Adrenal gland (tissue), 9 donors: ENCODE measurements at regions not wholly inside any gene's neighbourhood (a gene's known extent, or its start where the extent isn't known, plus 50 kb on each side); places are given as distances from the start of the nearest gene placed in this dataset.

ENCODE experiments used
- DNase-seq, 7 donors: peaks; one replicate each; pipeline ENCODE4 v3.0.0-alpha.2; 2019 to 2020
- H3K27ac ChIP-seq, 5 donors: fragments of 200-600 bp; sonication (generic) in 4 of 5; 1 replicate in 3 of 5; 2 replicates in 2 of 5; pipeline versions ENCODE4 v1.5.1 to v1.8.0; 2016 to 2020; ENCODE audit warnings: mild to moderate bottlenecking in 1 of 5
- H3K27me3 ChIP-seq: fragments of 200-600 bp; 2 replicates; pipeline ENCODE4 v1.8.0; 2021
- H3K36me3 ChIP-seq, 2 donors: fragments of 200-600 bp; replicated peaks in 1 of 2; 1 replicate in 1 of 2; 2 replicates in 1 of 2; pipeline versions ENCODE4 v1.5.1 to v1.8.0; 2018 to 2022
- H3K4me1 ChIP-seq, 2 donors: fragments of 200-600 bp; replicated peaks in 1 of 2; 1 replicate in 1 of 2; 2 replicates in 1 of 2; pipeline versions ENCODE4 v1.5.1 to v1.8.0; 2018 to 2021
- H3K4me3 ChIP-seq, 4 donors: fragments of 200-600 bp; sonication (generic) in 3 of 4; one replicate each; pipeline ENCODE4 v1.5.1; 2016 to 2018
- H3K9me3 ChIP-seq, 3 donors: fragments of 200-600 bp; sonication (generic) in 1 of 3; replicated peaks in 1 of 3; 1 replicate in 2 of 3; 2 replicates in 1 of 3; pipeline versions ENCODE4 v1.5.1 to v1.8.0; 2016 to 2021
- POLR2A ChIP-seq, 2 donors: fragments of 450-650 bp; IDR thresholded peaks; one replicate each; pipeline ENCODE4 v1.6.1; 2017; ENCODE audit warnings: antibody characterized with exemption in 2 of 2, mild to moderate bottlenecking in 2 of 2, moderate library complexity in 1 of 2
- WGBS, 4 donors: extraction: QIAGEN DNeasy Blood & Tissue Kit in 2 of 4; methylation state at CpG; one replicate each; pipeline versions ENCODE4 v1.1.5 to v1.1.7; 2013 to 2017; 5-methylcytosine and 5-hydroxymethylcytosine counted together
- intact Hi-C, 2 donors: fragments of 100-400 bp; cut with DNase I; formaldehyde crosslinking; loops; one replicate each; pipeline versions ENCODE4 v1.14.1 to v1.15.0; 2022 to 2023
- TF ChIP-seq, protein P1 (sequence below), 6 experiments: fragments of 450-650 bp in 4 of 6; fragments of 200-600 bp in 2 of 6; sonication (generic) in 1 of 6; IDR thresholded peaks; 1 replicate in 5 of 6; 2 replicates in 1 of 6; pipeline versions ENCODE4 v1.5.1 to v1.8.0; 2016 to 2021; ENCODE audit warnings: antibody characterized with exemption in 6 of 6, mild to moderate bottlenecking in 2 of 6, moderate library complexity in 1 of 6
- donor health status: healthy with polysubstance abuse.
- donor health status: Bipolar disorder and iron deficiency.
- donor health status: DM: yes; HTN: yes; CAD: no.
- donor health status: DM: no; HTN: no; CAD: no.
- donor health status: DM: no; HTN: no; CAD: no.

- H3K4me3 ChIP-seq = no peak overlapping the region
- no peak overlapping the region for H3K27ac ChIP-seq
- H3K4me1 ChIP-seq = no peaks in the 10 kb centered on the region
- intact Hi-C loops = no loop called here
- no peaks in the 10 kb centered on the region for H3K36me3 ChIP-seq
- no peaks in the 10 kb centered on the region for H3K27me3 ChIP-seq
- no peaks in the 10 kb centered on the region for H3K9me3 ChIP-seq
- TF ChIP-seq POLR2A (IDR thresholded peaks at IDR 0.05) = no peak
- TF ChIP-seq, protein P1, sequence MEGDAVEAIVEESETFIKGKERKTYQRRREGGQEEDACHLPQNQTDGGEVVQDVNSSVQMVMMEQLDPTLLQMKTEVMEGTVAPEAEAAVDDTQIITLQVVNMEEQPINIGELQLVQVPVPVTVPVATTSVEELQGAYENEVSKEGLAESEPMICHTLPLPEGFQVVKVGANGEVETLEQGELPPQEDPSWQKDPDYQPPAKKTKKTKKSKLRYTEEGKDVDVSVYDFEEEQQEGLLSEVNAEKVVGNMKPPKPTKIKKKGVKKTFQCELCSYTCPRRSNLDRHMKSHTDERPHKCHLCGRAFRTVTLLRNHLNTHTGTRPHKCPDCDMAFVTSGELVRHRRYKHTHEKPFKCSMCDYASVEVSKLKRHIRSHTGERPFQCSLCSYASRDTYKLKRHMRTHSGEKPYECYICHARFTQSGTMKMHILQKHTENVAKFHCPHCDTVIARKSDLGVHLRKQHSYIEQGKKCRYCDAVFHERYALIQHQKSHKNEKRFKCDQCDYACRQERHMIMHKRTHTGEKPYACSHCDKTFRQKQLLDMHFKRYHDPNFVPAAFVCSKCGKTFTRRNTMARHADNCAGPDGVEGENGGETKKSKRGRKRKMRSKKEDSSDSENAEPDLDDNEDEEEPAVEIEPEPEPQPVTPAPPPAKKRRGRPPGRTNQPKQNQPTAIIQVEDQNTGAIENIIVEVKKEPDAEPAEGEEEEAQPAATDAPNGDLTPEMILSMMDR (IDR thresholded peaks at IDR 0.05) = no peak
- 86 to 92% (median 89%) methylated on average over 11 of the region's 11 CpGs for WGBS, 4 donors
- DNase-seq = no peak
These were observed 97.5 kb downstream of the SLC10A2 start for GRCh38 chr13:102968572-102969228.

DNA sequence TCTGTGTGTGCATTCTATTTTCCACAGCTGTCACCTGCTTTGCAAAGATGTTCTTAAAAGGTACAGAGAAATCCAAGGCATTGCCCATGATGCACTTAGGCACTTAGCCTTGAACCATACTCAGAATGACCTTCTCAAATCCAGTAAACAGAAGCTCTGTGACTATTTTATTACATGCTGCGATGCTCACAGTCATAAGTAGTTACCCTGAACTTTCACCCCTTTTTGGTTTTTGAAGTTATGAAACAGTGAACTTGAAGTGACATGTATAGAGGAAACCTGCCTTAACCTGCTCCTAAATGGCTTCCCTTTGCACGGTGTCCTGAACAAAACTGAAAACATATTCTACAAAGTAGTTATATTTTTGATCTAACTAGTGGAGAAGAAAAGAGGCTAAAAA is 100.4 kb downstream of the SLC10A2 start:
- 48 to 60% (median 56%) methylated on average over 2 of the region's 2 CpGs for WGBS, 4 donors

GRCh38 chr13:102962430-102962829 is 103.8 kb downstream of the SLC10A2 start:
- no peak overlapping the region for H3K27ac ChIP-seq
- no peak for DNase-seq
- H3K27me3 ChIP-seq = no peaks in the 10 kb centered on the region
- H3K4me3 ChIP-seq = no peak overlapping the region
- H3K4me1 ChIP-seq = no peaks in the 10 kb centered on the region
- no peaks in the 10 kb centered on the region for H3K36me3 ChIP-seq
- no peaks in the 10 kb centered on the region for H3K9me3 ChIP-seq
- TF ChIP-seq, protein P1 (IDR thresholded peaks at IDR 0.05) = no peak
- TF ChIP-seq POLR2A (IDR thresholded peaks at IDR 0.05) = no peak
- 66 to 88% (median 75%) methylated on average over 2 of the region's 2 CpGs for WGBS, 4 donors
- intact Hi-C loops = no loop called here

More for the DNA sequence above, 100.4 kb downstream of the SLC10A2 start:
- no peaks in the 10 kb centered on the region for H3K4me1 ChIP-seq
- H3K27me3 ChIP-seq = no peaks in the 10 kb centered on the region
- DNase-seq = no peak
- TF ChIP-seq, protein P1 (IDR thresholded peaks at IDR 0.05) = no peak
- no peak for TF ChIP-seq POLR2A (IDR thresholded peaks at IDR 0.05)
- no peak overlapping the region for H3K27ac ChIP-seq
- H3K9me3 ChIP-seq = no peaks in the 10 kb centered on the region
- intact Hi-C loops = no loop called here
- H3K4me3 ChIP-seq = no peak overlapping the region
- H3K36me3 ChIP-seq = no peaks in the 10 kb centered on the region

DNA sequence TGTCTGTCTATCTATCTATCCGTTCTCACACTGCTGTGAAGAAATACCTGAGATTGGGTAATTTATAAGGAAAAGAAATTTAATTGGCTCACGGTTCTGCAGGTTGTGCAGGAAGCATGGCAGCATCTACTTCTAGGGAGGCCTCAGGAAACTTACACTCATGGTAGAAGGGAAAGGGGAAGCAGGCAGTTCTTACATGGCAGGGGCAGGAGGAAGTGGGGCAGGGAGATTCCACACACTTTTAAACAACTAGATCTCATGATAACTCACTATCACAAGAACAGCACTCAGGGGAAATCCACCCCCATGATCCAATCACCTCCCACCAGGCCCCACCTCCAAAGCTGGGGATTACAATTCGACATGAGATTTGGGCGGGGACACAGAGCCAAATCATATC is 105.3 kb downstream of the SLC10A2 start:
- WGBS, 4 donors = 75 to 91% (median 81%) methylated on average over 4 of the region's 4 CpGs
- DNase-seq = no peak
- intact Hi-C loops = no loop called here
- Histone ChIP-seq H3K4me1 (no peaks in the 10 kb centered on the region), H3K27me3 (no peaks in the 10 kb centered on the region), H3K36me3 (no peaks in the 10 kb centered on the region), H3K9me3 (no peaks in the 10 kb centered on the region), H3K4me3 (no peak overlapping the region), H3K27ac (no peak overlapping the region)
- TF ChIP-seq, protein P1 (IDR thresholded peaks at IDR 0.05) = no peak
- TF ChIP-seq POLR2A (IDR thresholded peaks at IDR 0.05) = no peak
